Central memory CD8-positive, alpha-beta T cell (primary cell): ENCODE measurements at regions not wholly inside any gene's neighbourhood (a gene's known extent, or its start where the extent isn't known, plus 50 kb on each side); places are given as distances from the start of the nearest gene placed in this dataset.

ENCODE experiments used
- ATAC-seq: fragments of 150-1000 bp; cut with Tn5 transposase; replicated peaks from 2 replicates; pipeline ENCODE4 v1.10.0; 2022; ENCODE audit warnings: mild to moderate bottlenecking, moderate FRiP score, moderate number of reproducible peaks; ENCODE audit not compliant: poor library complexity, severe bottlenecking; ENCODE audit errors: extremely low read depth
- DNase-seq, 2 donors: peaks; one replicate each; pipeline ENCODE4 v3.0.0; 2021; ENCODE audit warnings: low spot score in 2 of 2
- H3K27ac Mint-ChIP-seq: one replicate; pipeline ENCODE4 v1.8.0; 2022; ENCODE audit warnings: low read depth, mild to moderate bottlenecking, moderate library complexity, mixed read lengths
- H3K27me3 Mint-ChIP-seq: one replicate; pipeline ENCODE4 v1.8.0; 2022; ENCODE audit warnings: mixed read lengths
- H3K36me3 Mint-ChIP-seq: one replicate; pipeline ENCODE4 v1.8.0; 2022; ENCODE audit warnings: mild to moderate bottlenecking, moderate library complexity, mixed read lengths; ENCODE audit not compliant: insufficient read depth
- H3K4me1 Mint-ChIP-seq: one replicate; pipeline ENCODE4 v1.8.0; 2022; ENCODE audit warnings: mixed read lengths
- H3K4me3 Mint-ChIP-seq: one replicate; pipeline ENCODE4 v1.8.0; 2022; ENCODE audit warnings: mild to moderate bottlenecking, moderate library complexity, mixed read lengths
- H3K9me3 Mint-ChIP-seq: one replicate; pipeline ENCODE4 v1.8.0; 2022; ENCODE audit warnings: mixed read lengths

- Mint-ChIP-seq H3K4me1 (no peaks in the 10 kb centered on the region), H3K36me3 (no peaks in the 10 kb centered on the region), H3K27me3 (peaks cover 20% of the 10 kb centered on the region), H3K4me3 (no peak overlapping the region), H3K9me3 (no peaks in the 10 kb centered on the region), H3K27ac (no peak overlapping the region)
- no peak for ATAC-seq
- DNase-seq: no peak
Observed at GRCh38 chr15:81523867-81524266, 149.9 kb upstream of the TMC3 start.

- H3K27me3 Mint-ChIP-seq: peaks cover 46% of the 10 kb centered on the region
- H3K27ac Mint-ChIP-seq: no peak overlapping the region
Observed at GRCh38 chr15:81520480-81520879, 146.5 kb upstream of the TMC3 start.

GRCh38 chr15:81516461-81516860 lies 142.4 kb upstream of the TMC3 start:
- Mint-ChIP-seq H3K4me1 (no peaks in the 10 kb centered on the region), H3K4me3 (no peak overlapping the region), H3K27me3 (peaks cover 61% of the 10 kb centered on the region), H3K9me3 (no peaks in the 10 kb centered on the region), H3K27ac (no peak overlapping the region), H3K36me3 (no peaks in the 10 kb centered on the region)
- DNase-seq (no peak), ATAC-seq (no peak)

More at GRCh38 chr15:81520480-81520879, 146.5 kb upstream of the TMC3 start:
- H3K9me3 Mint-ChIP-seq: no peaks in the 10 kb centered on the region
- DNase-seq (no peak), ATAC-seq (no peak)
- H3K4me1 Mint-ChIP-seq: no peaks in the 10 kb centered on the region
- no peak overlapping the region for H3K4me3 Mint-ChIP-seq
- no peaks in the 10 kb centered on the region for H3K36me3 Mint-ChIP-seq

GRCh38 chr15:81516012-81516411 lies 142.0 kb upstream of the TMC3 start:
- no peaks in the 10 kb centered on the region for H3K36me3 Mint-ChIP-seq
- H3K27me3 Mint-ChIP-seq: peaks cover 64% of the 10 kb centered on the region
- DNase-seq (no peak), ATAC-seq (no peak)
- no peaks in the 10 kb centered on the region for H3K9me3 Mint-ChIP-seq
- no peaks in the 10 kb centered on the region for H3K4me1 Mint-ChIP-seq
- H3K27ac Mint-ChIP-seq: no peak overlapping the region
- no peak overlapping the region for H3K4me3 Mint-ChIP-seq

GRCh38 chr15:81514725-81515124 lies 140.7 kb upstream of the TMC3 start:
- no peaks in the 10 kb centered on the region for H3K4me1 Mint-ChIP-seq
- no peak overlapping the region for H3K4me3 Mint-ChIP-seq
- H3K27ac Mint-ChIP-seq: no peak overlapping the region
- no peaks in the 10 kb centered on the region for H3K9me3 Mint-ChIP-seq
- peaks cover 77% of the 10 kb centered on the region for H3K27me3 Mint-ChIP-seq
- no peak for ATAC-seq
- DNase-seq: no peak
- H3K36me3 Mint-ChIP-seq: no peaks in the 10 kb centered on the region

DNA sequence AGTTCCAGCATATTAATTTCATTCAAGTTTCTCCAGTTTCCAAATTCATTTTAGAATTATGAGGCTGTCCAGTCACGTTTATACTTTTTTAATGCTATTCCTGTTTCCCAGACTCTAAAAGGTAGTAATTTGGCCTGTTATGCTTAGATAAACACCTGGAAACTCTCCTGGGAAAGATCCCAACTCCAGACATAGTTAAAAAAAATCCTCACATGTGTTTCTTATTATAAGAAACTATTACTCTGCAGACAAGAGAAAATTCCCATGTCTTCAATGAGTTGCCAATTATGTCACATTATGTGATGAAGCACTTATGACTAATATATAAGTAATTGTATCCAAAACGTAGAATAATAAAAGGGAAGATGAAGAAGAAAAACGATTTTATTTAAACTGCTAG lies 137.1 kb upstream of the TMC3 start:
- no peaks in the 10 kb centered on the region for H3K4me1 Mint-ChIP-seq
- peaks cover 77% of the 10 kb centered on the region for H3K27me3 Mint-ChIP-seq
- H3K4me3 Mint-ChIP-seq: no peak overlapping the region
- DNase-seq: no peak
- H3K36me3 Mint-ChIP-seq: no peaks in the 10 kb centered on the region
- H3K9me3 Mint-ChIP-seq: no peaks in the 10 kb centered on the region
- no peak overlapping the region for H3K27ac Mint-ChIP-seq
- ATAC-seq: no peak

GRCh38 chr15:81507831-81508230 lies 133.8 kb upstream of the TMC3 start:
- H3K9me3 Mint-ChIP-seq: no peaks in the 10 kb centered on the region
- H3K4me1 Mint-ChIP-seq: no peaks in the 10 kb centered on the region
- peaks cover 50% of the 10 kb centered on the region for H3K27me3 Mint-ChIP-seq
- no peaks in the 10 kb centered on the region for H3K36me3 Mint-ChIP-seq
- DNase-seq (no peak), ATAC-seq (no peak)
- H3K27ac Mint-ChIP-seq: no peak overlapping the region
- no peak overlapping the region for H3K4me3 Mint-ChIP-seq

GRCh38 chr15:81506936-81507335 lies 132.9 kb upstream of the TMC3 start:
- no peaks in the 10 kb centered on the region for H3K4me1 Mint-ChIP-seq
- H3K4me3 Mint-ChIP-seq: no peak overlapping the region
- DNase-seq (no peak), ATAC-seq (no peak)
- no peak overlapping the region for H3K27ac Mint-ChIP-seq
- no peaks in the 10 kb centered on the region for H3K36me3 Mint-ChIP-seq
- H3K27me3 Mint-ChIP-seq: peaks cover 50% of the 10 kb centered on the region
- no peaks in the 10 kb centered on the region for H3K9me3 Mint-ChIP-seq

DNA sequence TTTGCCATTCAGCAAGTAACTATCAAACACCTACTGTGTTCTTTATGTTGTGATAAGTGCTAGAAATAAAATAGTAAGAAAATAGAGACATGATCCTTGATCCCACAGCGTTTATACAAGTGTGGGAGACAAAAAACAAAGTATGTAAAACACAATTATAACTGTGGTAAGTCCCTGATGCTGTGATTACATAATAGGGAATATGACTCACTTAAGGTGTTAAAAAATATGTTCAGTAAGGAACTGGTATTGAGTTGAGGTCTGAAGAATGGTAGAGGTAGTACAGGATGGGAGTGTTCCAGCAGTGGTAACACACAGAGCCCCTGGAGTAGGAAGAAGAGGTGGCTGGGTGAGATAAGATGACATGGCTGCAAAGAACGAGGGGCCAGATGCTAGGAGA lies 132.1 kb upstream of the TMC3 start:
- H3K4me3 Mint-ChIP-seq: no peak overlapping the region
- ATAC-seq (no peak), DNase-seq (no peak)
- H3K36me3 Mint-ChIP-seq: no peaks in the 10 kb centered on the region
- no peaks in the 10 kb centered on the region for H3K4me1 Mint-ChIP-seq
- H3K27me3 Mint-ChIP-seq: peaks cover 50% of the 10 kb centered on the region
- H3K27ac Mint-ChIP-seq: no peak overlapping the region
- H3K9me3 Mint-ChIP-seq: no peaks in the 10 kb centered on the region

DNA sequence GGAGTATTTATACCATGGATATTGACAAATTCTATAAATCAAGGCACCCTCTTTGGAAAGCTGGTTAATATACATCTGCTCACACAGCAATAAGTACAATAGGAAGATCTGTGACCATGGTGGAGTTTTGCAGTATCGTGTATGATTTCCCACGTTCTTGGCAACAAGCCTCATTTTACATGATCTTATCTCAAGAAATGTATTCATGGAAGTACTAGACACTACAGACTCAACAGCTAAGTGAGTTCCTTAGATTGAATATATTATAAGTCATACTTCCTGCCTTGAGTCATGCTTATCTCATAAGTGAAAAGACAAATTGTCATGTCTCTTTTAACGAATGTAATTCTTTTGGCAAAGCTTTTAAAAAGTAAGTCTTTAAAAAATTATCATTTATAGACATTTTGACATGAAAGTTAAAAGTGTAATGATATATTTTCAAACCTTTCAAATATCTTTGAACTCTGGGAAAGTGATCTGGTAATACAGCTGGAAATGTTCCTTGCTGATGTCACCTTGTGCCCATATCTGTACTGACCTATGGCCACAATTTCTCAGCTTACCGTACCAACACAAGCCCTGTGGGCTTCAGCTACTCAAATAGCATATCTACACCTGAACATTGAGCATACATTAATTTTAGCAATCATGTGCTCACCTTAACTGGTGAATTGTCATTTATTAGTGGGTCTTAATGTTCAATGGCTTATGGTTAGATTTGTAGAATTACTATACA lies 130.3 kb upstream of the TMC3 start:
- no peaks in the 10 kb centered on the region for H3K4me1 Mint-ChIP-seq
- H3K27me3 Mint-ChIP-seq: peaks cover 32% of the 10 kb centered on the region
- no peaks in the 10 kb centered on the region for H3K9me3 Mint-ChIP-seq
- no peak overlapping the region for H3K27ac Mint-ChIP-seq
- H3K36me3 Mint-ChIP-seq: no peaks in the 10 kb centered on the region
- ATAC-seq (no peak), DNase-seq (no peak)
- no peak overlapping the region for H3K4me3 Mint-ChIP-seq

DNA sequence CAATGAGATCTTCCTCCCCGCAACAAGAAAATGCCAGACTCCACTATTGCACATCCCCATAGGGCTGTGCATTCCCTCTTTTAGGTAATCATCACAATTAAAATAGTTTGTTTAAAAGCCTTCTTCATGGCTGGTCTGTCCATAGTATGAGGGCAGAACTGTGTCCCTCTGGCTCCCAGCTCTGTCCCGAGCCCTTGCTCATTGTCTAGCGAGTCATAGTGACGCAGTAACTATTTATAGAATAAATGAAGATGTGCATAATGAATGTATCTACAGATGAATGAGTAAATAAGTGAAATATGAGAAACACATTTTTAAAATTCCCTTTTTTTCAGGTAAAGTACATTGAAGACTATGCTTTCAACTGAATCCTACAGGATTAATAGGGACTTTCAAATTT lies 128.4 kb upstream of the TMC3 start:
- no peak for ATAC-seq
- H3K36me3 Mint-ChIP-seq: no peaks in the 10 kb centered on the region
- no peaks in the 10 kb centered on the region for H3K4me1 Mint-ChIP-seq
- no peak overlapping the region for H3K4me3 Mint-ChIP-seq
- H3K9me3 Mint-ChIP-seq: no peaks in the 10 kb centered on the region
- no peak for DNase-seq
- no peak overlapping the region for H3K27ac Mint-ChIP-seq
- H3K27me3 Mint-ChIP-seq: peaks cover 28% of the 10 kb centered on the region

DNA sequence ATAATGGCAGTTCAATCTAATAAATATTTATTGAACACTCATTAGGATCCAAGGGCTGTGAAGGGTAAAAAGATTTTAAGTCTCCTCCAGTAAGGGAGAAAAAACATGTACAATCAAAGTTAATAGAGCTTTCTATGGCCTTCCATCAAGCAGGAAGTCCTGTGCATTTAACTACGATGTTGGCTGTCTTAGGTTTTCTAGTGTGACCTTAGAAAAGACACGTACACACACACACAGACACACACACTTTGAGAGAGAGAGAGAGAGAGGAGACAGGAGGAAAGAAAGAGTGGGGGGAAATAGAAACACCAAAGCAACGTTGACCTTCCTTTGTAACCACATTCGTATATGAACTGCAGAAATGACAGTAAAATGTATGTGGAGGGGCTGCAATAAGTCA lies 126.1 kb upstream of the TMC3 start:
- no peak overlapping the region for H3K4me3 Mint-ChIP-seq
- H3K4me1 Mint-ChIP-seq: no peaks in the 10 kb centered on the region
- DNase-seq: no peak
- H3K27me3 Mint-ChIP-seq: peaks cover 14% of the 10 kb centered on the region
- no peak overlapping the region for H3K27ac Mint-ChIP-seq
- H3K36me3 Mint-ChIP-seq: no peaks in the 10 kb centered on the region
- ATAC-seq: no peak
- no peaks in the 10 kb centered on the region for H3K9me3 Mint-ChIP-seq

- Mint-ChIP-seq H3K36me3 (no peaks in the 10 kb centered on the region), H3K4me1 (no peaks in the 10 kb centered on the region), H3K27me3 (peaks cover 32% of the 10 kb centered on the region), H3K9me3 (no peaks in the 10 kb centered on the region), H3K27ac (no peak overlapping the region), H3K4me3 (no peak overlapping the region)
- DNase-seq: no peak
- no peak for ATAC-seq
Observed at GRCh38 chr15:81498294-81498693, 124.3 kb upstream of the TMC3 start.
